ENCODE measurements at regions not wholly inside any gene's neighbourhood (a gene's known extent, or its start where the extent isn't known, plus 50 kb on each side); places are given as distances from the start of the nearest gene placed in this dataset.

DNA sequence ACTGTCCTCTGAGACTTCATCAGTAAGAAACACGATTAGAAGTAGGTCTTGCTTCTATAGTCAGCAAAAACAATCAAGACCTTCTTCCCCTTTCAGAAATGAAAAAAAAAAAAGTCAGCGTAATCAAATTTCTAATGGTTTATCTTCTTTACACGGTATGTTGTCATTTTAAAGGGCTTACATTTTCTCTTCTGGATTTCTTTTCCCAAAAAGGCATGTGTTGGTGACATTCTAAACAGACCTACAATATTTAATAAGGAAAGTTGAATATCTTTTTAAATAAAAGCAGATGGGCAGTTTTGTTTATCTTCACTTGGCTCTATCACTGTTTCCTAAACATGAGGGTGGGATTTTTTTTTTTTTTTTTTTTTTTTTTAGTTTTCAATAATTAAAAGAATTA lies 197.3 kb upstream of the ADAMTS9 start:
- no peak for TF ChIP-seq POLR2A (IDR thresholded peaks at IDR 0.05)
- TF ChIP-seq, protein P1, sequence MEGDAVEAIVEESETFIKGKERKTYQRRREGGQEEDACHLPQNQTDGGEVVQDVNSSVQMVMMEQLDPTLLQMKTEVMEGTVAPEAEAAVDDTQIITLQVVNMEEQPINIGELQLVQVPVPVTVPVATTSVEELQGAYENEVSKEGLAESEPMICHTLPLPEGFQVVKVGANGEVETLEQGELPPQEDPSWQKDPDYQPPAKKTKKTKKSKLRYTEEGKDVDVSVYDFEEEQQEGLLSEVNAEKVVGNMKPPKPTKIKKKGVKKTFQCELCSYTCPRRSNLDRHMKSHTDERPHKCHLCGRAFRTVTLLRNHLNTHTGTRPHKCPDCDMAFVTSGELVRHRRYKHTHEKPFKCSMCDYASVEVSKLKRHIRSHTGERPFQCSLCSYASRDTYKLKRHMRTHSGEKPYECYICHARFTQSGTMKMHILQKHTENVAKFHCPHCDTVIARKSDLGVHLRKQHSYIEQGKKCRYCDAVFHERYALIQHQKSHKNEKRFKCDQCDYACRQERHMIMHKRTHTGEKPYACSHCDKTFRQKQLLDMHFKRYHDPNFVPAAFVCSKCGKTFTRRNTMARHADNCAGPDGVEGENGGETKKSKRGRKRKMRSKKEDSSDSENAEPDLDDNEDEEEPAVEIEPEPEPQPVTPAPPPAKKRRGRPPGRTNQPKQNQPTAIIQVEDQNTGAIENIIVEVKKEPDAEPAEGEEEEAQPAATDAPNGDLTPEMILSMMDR (IDR thresholded peaks at IDR 0.05) = no peak
